Head of caudate nucleus (tissue), 42 donors: ENCODE measurements at regions not wholly inside any gene's neighbourhood (a gene's known extent, or its start where the extent isn't known, plus 50 kb on each side); places are given as distances from the start of the nearest gene placed in this dataset.
"Not testable (repeated sequence)": the region's sequence is repeated elsewhere in the genome, so short reads cannot be mapped to it uniquely, and the experiment has no call there.

Source experiments
- DNase-seq, 42 donors: peaks; one replicate each; pipeline versions ENCODE4 v3.0.0 to v3.0.0-alpha.2; 2020 to 2021; ENCODE audit warnings: mixed read lengths in 7 of 42
- intact Hi-C: fragments of 100-400 bp; cut with DNase I; formaldehyde crosslinking; loops from one replicate; pipeline ENCODE4 v1.15.0; 2022

DNA sequence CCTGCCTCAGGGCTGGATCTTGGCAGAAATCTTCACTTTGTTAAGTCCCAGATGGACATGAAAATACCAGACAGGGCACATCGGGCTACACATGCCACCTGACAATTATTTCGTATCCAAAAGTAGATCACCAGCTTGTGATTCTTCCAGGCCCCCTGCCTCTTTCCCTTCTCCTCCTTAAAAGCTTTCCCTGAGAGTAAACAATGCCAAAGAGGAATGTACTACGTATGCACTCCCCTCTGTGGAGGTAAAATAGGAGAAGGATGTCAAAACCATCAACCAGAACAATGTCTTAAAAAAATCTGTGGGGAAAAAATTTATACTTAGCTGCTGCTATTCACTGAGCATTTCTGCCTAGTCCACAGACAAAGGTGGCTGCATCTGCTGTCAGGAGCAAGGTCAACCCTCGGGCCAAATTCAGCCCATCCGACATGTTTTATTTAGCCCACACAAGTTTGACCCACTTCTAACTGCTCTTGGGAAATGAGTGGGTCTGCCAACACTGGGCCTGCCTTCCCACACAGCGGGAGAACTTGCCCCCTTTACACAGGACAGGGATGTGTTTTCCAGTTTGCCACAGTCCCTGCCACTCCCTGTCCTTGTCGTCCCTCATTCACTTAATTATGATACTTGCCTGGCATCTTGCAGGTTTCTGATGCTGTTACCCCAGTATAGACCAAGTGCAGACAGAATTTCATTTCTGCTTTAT is 74.7 kb upstream of the NBPF26 start:
- intact Hi-C loops, result not testable (repeated sequence)

GRCh38 chr1:120649730-120650129 is 74.0 kb upstream of the NBPF26 start:
- DNase-seq, intact Hi-C loops: not testable (repeated sequence)

More for the DNA sequence above, 74.7 kb upstream of the NBPF26 start:
- not testable (repeated sequence) for DNase-seq

DNA sequence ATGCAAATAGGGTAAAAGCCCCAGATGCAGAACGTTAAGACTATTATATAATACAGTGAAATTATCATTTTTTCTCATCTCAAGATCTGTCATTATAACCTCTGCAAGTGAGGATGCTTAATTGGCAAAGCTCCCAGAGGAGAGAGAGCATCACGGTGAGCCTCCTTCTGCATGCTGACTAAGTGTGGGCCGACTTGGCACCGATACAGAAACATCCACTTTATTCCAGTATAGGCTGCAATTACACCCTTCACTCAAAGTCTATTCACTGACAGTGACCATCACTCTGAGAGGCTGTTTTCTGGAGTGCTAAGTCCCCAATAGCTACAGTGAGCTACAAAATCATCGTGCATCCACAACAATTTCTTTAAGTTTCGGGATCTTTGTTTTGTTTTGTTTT is 69.6 kb upstream of the NBPF26 start:
- DNase-seq, intact Hi-C loops: not testable (repeated sequence)

DNA sequence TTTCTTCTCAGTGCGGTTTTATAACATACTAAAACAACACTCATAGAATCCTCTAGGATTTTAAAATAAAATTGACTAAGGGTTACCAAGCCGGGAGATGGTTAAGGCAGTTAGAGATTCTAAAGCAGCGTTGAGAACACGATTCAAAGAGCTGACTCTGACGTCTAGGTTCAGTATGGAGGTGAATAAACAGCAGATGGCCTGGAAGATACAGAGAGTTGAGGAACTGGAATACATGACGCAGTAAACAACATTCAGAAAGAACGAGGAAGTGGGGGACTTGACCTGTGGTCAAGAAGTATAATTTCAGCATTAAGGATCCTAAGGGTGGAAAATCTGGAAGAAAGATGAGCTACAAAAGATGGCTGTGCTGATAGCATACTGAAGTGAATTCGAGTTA is 68.4 kb upstream of the NBPF26 start:
- intact Hi-C loops, DNase-seq: not testable (repeated sequence)

- DNase-seq, result not testable (repeated sequence)
Measured at GRCh38 chr1:120656116-120656515, 67.6 kb upstream of the NBPF26 start.

GRCh38 chr1:120657804-120658203 is 65.9 kb upstream of the NBPF26 start:
- intact Hi-C loops, DNase-seq: not testable (repeated sequence)

More at GRCh38 chr1:120656116-120656515, 67.6 kb upstream of the NBPF26 start:
- intact Hi-C loops, result not testable (repeated sequence)

GRCh38 chr1:120658622-120659021 is 65.1 kb upstream of the NBPF26 start:
- DNase-seq, intact Hi-C loops: not testable (repeated sequence)

DNA sequence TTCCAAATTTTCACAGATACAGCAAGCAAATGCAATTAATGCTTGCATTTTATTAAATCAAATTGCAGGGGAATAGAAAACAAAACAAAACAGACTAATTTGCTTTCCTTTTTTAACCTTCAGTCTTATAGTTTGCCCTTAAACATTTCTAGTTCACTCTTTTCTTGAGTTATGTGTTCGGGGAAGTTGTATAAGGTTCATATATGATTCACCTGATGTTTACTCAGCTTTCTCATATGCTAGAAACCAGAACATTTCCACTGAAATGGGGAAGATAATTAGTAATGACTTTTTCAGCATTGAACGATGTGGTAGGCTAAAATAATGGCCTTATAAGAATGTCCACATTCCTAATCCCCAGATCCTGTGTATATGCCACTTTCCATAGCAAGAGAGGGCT is 64.6 kb upstream of the NBPF26 start:
- intact Hi-C loops, result not testable (repeated sequence)

DNA sequence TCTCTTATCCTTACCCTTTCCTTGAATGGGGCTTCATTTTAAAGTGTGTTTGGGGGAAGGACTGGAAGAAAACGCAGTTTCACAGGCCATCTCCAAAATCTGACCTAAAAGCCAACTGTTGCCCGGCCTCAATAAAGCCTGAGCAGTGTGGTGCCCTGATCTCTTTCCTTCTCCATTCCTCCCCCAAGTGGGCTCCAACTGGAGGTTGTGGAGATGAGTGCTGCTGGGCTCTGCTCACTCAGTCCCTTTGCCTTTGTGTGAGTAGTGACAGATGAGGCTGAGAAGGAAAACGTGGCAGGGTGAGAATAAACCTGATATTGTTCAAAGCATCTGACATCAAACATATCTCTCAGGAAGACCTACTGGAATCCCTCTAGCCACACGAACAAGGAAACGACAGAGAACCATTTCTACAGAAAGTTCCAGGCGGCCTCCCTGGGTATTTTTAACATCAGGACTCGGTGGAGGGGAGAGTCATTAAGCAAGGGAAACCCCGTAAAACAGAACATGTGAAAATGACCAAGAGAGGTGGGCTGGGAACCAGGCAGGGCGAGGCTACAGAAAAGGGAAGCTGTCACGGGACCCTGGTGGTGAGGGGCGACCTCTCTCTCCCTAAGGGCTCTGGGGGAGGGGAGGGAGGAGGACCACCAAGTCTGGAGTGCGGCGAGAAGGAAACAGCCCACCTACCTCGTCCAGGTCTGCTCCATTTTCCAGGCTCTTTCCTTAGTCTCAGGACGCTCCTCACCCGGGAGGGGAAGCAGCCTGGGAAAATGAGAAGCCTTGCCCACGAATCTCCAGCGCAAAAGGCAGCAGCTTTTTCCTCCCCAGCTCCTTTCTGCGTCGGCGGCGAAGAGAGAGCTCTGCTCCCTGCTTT is 59.1 kb upstream of the NBPF26 start:
- intact Hi-C loops, result not testable (repeated sequence)
- DNase-seq, result peak in 11 of 42 donors; percentile 5 to 30 (median 11)

More for the DNA sequence above, 64.6 kb upstream of the NBPF26 start:
- not testable (repeated sequence) for DNase-seq

- DNase-seq, result peak in 29 of 42 donors; percentile 0 to 60 (median 18)
- intact Hi-C loops, result not testable (repeated sequence)
Measured at GRCh38 chr1:120665250-120665577, 58.5 kb upstream of the NBPF26 start.

DNA sequence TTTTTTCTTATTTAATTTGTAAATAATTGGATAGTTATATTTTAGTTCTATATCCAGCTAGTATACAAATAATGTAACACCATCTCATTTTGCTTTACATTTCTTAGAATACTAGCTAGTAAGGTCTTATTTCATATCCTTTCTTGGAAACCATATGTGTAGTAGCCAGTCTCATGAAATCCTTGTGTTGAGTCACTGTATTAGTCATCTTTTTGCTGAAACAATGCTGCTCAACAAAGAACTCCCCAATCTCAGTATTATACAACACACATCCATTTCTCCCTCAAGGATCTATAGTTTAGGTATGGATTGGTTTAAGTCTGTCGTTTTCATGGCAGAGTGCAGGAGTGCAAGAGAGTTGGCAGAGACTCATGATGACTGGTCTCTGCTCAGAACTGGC is 55.6 kb upstream of the NBPF26 start:
- DNase-seq, intact Hi-C loops: not testable (repeated sequence)
